Hepatocyte (in vitro differentiated cells): ENCODE measurements at regions not wholly inside any gene's neighbourhood (a gene's known extent, or its start where the extent isn't known, plus 50 kb on each side); places are given as distances from the start of the nearest gene placed in this dataset.

Source experiments
- CTCF ChIP-seq: fragments of 200-600 bp; sonication (generic); IDR thresholded peaks from 2 replicates; pipeline ENCODE4 v1.5.1; 2016; ENCODE audit warnings: antibody characterized with exemption, mild to moderate bottlenecking; ENCODE audit not compliant: poor library complexity
- EZH2 ChIP-seq: fragments of 200-600 bp; sonication (generic); IDR thresholded peaks from 2 replicates; pipeline ENCODE4 v1.6.1; 2016; ENCODE audit warnings: antibody characterized with exemption, mild to moderate bottlenecking, borderline replicate concordance
- EZH2phosphoT487 ChIP-seq: fragments of 200-600 bp; sonication (generic); IDR thresholded peaks from one replicate; pipeline ENCODE4 v1.6.1; 2018; ENCODE audit warnings: antibody characterized with exemption, mild to moderate bottlenecking, low read depth, moderate library complexity; ENCODE audit not compliant: unreplicated experiment, severe bottlenecking

DNA sequence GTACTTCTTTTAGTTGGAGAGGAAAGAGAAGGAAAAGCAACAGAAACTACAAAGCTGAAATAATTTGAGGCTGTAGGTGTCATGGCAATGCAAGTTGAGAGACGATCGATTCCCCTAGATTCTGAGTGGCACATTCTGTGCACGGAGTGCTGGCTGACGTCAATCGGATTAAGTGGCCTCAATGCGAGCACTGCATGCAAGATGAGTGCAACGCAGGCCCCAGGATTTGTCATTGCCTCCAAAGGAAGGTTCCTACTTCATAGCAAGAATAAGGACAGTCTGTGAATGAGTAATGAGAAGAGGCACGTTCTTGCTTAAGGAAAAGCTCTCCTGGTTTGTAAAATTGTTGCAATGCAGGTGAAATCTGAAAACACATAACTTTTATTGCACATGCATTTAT is 892.4 kb downstream of the KCNA4 start:
- TF ChIP-seq EZH2 (no peak), CTCF (no peak), EZH2phosphoT487 (no peak)
